HG03196 (cell line): ENCODE measurements at regions not wholly inside any gene's neighbourhood (a gene's known extent, or its start where the extent isn't known, plus 50 kb on each side); places are given as distances from the start of the nearest gene placed in this dataset.
"Not testable (repeated sequence)": the region's sequence is repeated elsewhere in the genome, so short reads cannot be mapped to it uniquely, and the experiment has no call there.

Source experiments
- ATAC-seq: cut with Tn5 transposase; IDR thresholded peaks from one replicate; pipeline ENCODE4 v1.9.1; 2021; ENCODE audit not compliant: unreplicated experiment

GRCh38 chr1:121003230-121003629, 113.7 kb downstream of the PPIAL4A start:
- ATAC-seq: not testable (repeated sequence)

- not testable (repeated sequence) for ATAC-seq
Observed at GRCh38 chr1:121006826-121007225, 117.3 kb downstream of the PPIAL4A start.

- ATAC-seq: not testable (repeated sequence)
Observed at GRCh38 chr1:121007755-121008154, 118.2 kb downstream of the PPIAL4A start.

- ATAC-seq: not testable (repeated sequence)
Observed at GRCh38 chr1:121008512-121009215, 119.1 kb downstream of the PPIAL4A start.

GRCh38 chr1:121009216-121010057, 119.9 kb downstream of the PPIAL4A start:
- ATAC-seq: not testable (repeated sequence)

GRCh38 chr1:121010141-121010540, 120.6 kb downstream of the PPIAL4A start:
- ATAC-seq: not testable (repeated sequence)

GRCh38 chr1:121013181-121013580, 123.6 kb downstream of the PPIAL4A start:
- ATAC-seq: not testable (repeated sequence)

- ATAC-seq: not testable (repeated sequence)
Observed at GRCh38 chr1:121016182-121017028, 126.8 kb downstream of the PPIAL4A start.

- ATAC-seq: not testable (repeated sequence)
Observed at GRCh38 chr1:121019715-121020349, 130.3 kb downstream of the PPIAL4A start.

- ATAC-seq: not testable (repeated sequence)
Observed at GRCh38 chr1:121020350-121021236, 131.0 kb downstream of the PPIAL4A start.

- ATAC-seq: not testable (repeated sequence)
Observed at GRCh38 chr1:121021716-121022115, 132.1 kb downstream of the PPIAL4A start.

- not testable (repeated sequence) for ATAC-seq
Observed at GRCh38 chr1:121032878-121033494, 143.4 kb downstream of the PPIAL4A start.

- not testable (repeated sequence) for ATAC-seq
Observed at GRCh38 chr1:121036792-121037191, 147.2 kb downstream of the PPIAL4A start.

- ATAC-seq: not testable (repeated sequence)
Observed at GRCh38 chr1:121040974-121041373, 143.2 kb downstream of the FAM72B start.

- not testable (repeated sequence) for ATAC-seq
Observed at GRCh38 chr1:121041497-121041896, 142.6 kb downstream of the FAM72B start.

- ATAC-seq: not testable (repeated sequence)
Observed at GRCh38 chr1:121042882-121043281, 141.3 kb downstream of the FAM72B start.

GRCh38 chr1:121048293-121048752, 135.8 kb downstream of the FAM72B start:
- ATAC-seq: not testable (repeated sequence)

GRCh38 chr1:121048769-121049443, 135.2 kb downstream of the FAM72B start:
- not testable (repeated sequence) for ATAC-seq
